GM18868 (cell line): ENCODE measurements at regions not wholly inside any gene's neighbourhood (a gene's known extent, or its start where the extent isn't known, plus 50 kb on each side); places are given as distances from the start of the nearest gene placed in this dataset.

Experiments
- ATAC-seq: cut with Tn5 transposase; IDR thresholded peaks from one replicate; pipeline ENCODE4 v1.9.1; 2021; ENCODE audit warnings: mild to moderate bottlenecking, moderate library complexity; ENCODE audit not compliant: unreplicated experiment

- no peak for ATAC-seq
These were observed 68.5 kb upstream of the DUSP22 start for GRCh38 chr6:223763-224162.

GRCh38 chr6:224350-224749, 67.9 kb upstream of the DUSP22 start:
- no peak for ATAC-seq

- ATAC-seq = peak; percentile 28
These were observed 67.1 kb upstream of the DUSP22 start for GRCh38 chr6:225121-225721.

- ATAC-seq = no peak
These were observed 66.4 kb upstream of the DUSP22 start for GRCh38 chr6:225907-226306.

GRCh38 chr6:226516-227073, 65.7 kb upstream of the DUSP22 start:
- ATAC-seq = no peak

GRCh38 chr6:227074-227782, 65.1 kb upstream of the DUSP22 start:
- peak; percentile 28 for ATAC-seq

- ATAC-seq = no peak
These were observed 64.4 kb upstream of the DUSP22 start for GRCh38 chr6:227812-228338.

GRCh38 chr6:228881-229651, 63.2 kb upstream of the DUSP22 start:
- ATAC-seq = peak; percentile 37

- ATAC-seq = peak; percentile 31
These were observed 60.5 kb upstream of the DUSP22 start for GRCh38 chr6:231779-232178.

- no peak for ATAC-seq
These were observed 59.2 kb upstream of the DUSP22 start for GRCh38 chr6:232982-233640.

GRCh38 chr6:234706-235372, 57.4 kb upstream of the DUSP22 start:
- ATAC-seq = no peak

- peak; percentile 55 for ATAC-seq
These were observed 56.4 kb upstream of the DUSP22 start for GRCh38 chr6:235763-236360.

- no peak for ATAC-seq
These were observed 55.8 kb upstream of the DUSP22 start for GRCh38 chr6:236519-236918.

- ATAC-seq = no peak
These were observed 52.1 kb upstream of the DUSP22 start for GRCh38 chr6:240151-240550.

- ATAC-seq = no peak
These were observed 50.9 kb upstream of the DUSP22 start for GRCh38 chr6:241336-241865.
